HL-60 (cell line): ENCODE measurements at regions not wholly inside any gene's neighbourhood (a gene's known extent, or its start where the extent isn't known, plus 50 kb on each side); places are given as distances from the start of the nearest gene placed in this dataset.

Source experiments
- GABPA ChIP-seq: IDR thresholded peaks from 2 replicates; pipeline ENCODE4 v1.6.1; 2012; ENCODE audit warnings: low read depth
- POLR2AphosphoS5 ChIP-seq: IDR thresholded peaks from 2 replicates; pipeline ENCODE4 v1.6.1; 2012; ENCODE audit warnings: low read depth
- SPI1 ChIP-seq: IDR thresholded peaks from 2 replicates; pipeline ENCODE4 v1.6.1; 2012; ENCODE audit warnings: low read depth, mild to moderate bottlenecking, borderline replicate concordance
- TF ChIP-seq, protein P1 (sequence below): IDR thresholded peaks from one replicate; pipeline ENCODE4 v1.5.1; 2011; ENCODE audit warnings: low read length, control low read depth, inconsistent platforms; ENCODE audit not compliant: insufficient read depth
- TF ChIP-seq, protein P2 (sequence below): IDR thresholded peaks from 2 replicates; pipeline ENCODE4 v1.6.1; 2012; ENCODE audit warnings: low read depth; ENCODE audit not compliant: insufficient replicate concordance

DNA sequence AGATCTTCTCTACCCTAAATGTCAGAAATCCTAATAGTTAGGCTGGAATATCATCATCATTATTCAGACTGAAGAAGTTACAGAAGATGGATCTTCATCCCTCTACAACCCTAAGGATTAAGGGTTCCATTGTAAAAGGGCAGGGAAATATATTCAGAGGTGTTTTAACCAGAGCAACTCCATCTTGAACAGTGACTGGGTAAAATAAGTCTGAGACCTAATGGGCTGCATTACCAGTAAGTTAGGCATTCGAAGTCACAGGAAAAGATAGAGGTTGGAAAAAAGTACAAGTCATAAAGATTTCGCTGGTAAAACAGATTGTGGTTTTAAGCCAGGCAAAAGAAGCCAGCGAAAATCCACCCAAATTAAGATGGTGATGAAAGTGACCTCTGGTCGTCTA lies 968.7 kb downstream of the CNTNAP5 start:
- TF ChIP-seq, protein P1, sequence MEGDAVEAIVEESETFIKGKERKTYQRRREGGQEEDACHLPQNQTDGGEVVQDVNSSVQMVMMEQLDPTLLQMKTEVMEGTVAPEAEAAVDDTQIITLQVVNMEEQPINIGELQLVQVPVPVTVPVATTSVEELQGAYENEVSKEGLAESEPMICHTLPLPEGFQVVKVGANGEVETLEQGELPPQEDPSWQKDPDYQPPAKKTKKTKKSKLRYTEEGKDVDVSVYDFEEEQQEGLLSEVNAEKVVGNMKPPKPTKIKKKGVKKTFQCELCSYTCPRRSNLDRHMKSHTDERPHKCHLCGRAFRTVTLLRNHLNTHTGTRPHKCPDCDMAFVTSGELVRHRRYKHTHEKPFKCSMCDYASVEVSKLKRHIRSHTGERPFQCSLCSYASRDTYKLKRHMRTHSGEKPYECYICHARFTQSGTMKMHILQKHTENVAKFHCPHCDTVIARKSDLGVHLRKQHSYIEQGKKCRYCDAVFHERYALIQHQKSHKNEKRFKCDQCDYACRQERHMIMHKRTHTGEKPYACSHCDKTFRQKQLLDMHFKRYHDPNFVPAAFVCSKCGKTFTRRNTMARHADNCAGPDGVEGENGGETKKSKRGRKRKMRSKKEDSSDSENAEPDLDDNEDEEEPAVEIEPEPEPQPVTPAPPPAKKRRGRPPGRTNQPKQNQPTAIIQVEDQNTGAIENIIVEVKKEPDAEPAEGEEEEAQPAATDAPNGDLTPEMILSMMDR = no peak
- TF ChIP-seq, protein P2, sequence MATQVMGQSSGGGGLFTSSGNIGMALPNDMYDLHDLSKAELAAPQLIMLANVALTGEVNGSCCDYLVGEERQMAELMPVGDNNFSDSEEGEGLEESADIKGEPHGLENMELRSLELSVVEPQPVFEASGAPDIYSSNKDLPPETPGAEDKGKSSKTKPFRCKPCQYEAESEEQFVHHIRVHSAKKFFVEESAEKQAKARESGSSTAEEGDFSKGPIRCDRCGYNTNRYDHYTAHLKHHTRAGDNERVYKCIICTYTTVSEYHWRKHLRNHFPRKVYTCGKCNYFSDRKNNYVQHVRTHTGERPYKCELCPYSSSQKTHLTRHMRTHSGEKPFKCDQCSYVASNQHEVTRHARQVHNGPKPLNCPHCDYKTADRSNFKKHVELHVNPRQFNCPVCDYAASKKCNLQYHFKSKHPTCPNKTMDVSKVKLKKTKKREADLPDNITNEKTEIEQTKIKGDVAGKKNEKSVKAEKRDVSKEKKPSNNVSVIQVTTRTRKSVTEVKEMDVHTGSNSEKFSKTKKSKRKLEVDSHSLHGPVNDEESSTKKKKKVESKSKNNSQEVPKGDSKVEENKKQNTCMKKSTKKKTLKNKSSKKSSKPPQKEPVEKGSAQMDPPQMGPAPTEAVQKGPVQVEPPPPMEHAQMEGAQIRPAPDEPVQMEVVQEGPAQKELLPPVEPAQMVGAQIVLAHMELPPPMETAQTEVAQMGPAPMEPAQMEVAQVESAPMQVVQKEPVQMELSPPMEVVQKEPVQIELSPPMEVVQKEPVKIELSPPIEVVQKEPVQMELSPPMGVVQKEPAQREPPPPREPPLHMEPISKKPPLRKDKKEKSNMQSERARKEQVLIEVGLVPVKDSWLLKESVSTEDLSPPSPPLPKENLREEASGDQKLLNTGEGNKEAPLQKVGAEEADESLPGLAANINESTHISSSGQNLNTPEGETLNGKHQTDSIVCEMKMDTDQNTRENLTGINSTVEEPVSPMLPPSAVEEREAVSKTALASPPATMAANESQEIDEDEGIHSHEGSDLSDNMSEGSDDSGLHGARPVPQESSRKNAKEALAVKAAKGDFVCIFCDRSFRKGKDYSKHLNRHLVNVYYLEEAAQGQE = no peak
- TF ChIP-seq SPI1 (no peak), GABPA (no peak), POLR2AphosphoS5 (no peak)
